NCI-H1436 treated with DMSO at 0.1 percent for 48 hours (cell line): ENCODE measurements at regions not wholly inside any gene's neighbourhood (a gene's known extent, or its start where the extent isn't known, plus 50 kb on each side); places are given as distances from the start of the nearest gene placed in this dataset.

Source experiments
- DNase-seq: peaks from one replicate; lab custom pipeline; 2025; lab: John Stamatoyannopoulos, UW

DNA sequence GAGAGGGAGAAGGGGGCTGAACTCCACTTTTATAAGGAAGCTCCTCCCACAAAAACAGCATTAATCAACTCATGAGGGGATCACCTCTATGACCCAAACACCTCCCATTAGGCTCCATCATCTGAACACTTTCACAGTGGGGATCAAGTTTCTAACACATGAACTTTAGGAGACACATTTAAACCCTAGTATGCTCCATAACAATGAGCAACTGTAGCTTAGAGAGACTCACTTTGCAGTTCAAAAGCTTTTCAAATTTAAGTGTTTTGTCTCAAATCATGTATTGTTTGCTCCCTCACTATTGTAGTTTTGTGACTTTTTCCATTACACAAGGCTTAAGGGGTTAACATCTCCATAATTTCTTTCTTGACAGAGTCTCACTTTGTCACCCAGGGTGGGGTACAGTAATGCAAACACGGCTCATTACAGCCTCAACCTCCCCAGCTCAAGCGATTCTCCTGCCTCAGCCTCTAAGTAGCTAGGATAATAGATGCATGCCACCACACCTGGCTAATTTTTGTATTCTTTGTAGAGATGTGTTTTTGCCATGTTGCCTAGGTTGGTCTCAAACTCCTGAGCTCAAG, 352.7 kb upstream of the CDH20 start:
- DNase-seq = no peak

DNA sequence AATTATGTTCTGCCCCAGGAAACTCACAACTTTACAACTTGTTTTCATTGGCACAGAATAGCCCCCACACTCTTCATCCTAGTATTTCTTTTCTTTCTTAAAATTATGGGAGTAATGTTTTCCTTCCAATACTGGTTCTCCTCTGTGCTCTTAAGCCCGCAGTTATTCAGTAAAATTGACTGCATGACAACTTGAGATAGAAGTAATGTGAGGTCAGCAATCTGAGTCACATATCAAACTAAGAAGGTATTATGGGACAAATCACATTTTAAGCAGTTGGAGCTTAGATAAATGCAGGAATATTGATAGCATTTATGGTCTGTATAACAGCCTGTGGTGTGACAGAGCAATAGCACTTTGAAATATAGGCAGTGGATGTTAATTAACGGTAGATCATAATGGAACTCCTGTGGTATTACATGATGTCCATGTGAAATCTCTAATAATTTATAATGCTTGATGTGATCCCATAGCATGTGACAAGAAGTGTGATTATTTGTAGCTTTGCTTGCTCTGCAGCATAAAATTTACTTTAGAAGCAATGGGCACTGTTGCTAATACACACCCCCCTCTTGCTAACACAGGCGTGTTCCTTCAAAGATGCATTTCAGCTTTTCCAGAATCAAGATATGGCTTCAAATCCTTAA, 351.4 kb upstream of the CDH20 start:
- no peak for DNase-seq

DNA sequence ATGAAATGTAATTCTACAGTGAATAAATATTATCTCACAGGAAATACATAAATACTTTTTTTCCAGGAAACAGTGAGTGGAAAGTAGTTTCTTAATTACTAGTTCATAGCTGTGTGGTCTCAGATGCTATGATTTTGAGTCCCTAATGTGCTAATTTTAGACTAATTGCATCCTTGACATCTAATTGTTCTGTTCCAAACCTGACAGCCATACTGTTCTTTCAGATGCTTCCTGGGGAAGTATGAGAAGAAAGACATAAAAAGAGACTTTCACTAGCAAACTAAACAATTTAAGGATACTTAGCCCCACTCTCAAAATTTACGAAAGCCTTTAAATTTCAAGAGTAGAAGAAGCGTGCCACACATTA, 350.9 kb upstream of the CDH20 start:
- DNase-seq = no peak

DNA sequence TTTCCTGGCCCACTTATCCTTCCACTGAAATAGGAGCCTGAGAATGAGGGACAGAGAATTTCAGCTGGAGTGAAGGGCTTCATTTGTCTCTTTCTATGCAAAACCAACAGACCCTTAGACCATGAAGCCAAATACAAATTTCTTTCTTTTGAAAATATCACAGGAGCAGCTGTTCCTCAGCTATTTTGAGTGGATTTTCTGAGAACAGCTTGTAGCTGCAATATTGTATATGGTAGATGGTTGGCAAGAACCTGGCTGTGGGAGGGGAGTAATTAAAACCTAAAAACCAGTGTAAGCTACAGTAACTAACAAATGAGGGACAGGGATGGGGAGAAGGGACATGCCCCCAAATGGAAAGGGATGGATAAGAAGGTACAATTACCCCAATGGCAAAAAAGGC, 350.3 kb upstream of the CDH20 start:
- no peak for DNase-seq

DNA sequence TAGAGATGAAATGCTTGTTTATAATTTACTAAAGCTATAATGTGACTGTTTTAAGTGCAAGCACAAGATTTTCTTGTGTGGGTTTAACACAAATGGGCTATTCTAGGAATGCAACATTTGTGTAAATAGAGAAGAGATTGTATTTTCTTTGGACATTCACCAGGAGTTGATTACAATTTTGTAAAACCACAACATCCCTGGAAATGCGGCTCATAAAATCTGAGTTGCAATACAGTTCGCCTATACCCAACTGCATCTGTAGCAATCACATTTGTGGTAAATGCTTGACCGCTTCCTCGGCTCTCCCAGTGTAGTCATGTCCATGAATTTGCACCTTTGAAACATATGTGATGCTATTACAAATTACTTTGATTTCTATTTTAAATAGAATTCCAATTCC, 348.7 kb upstream of the CDH20 start:
- no peak for DNase-seq

DNA sequence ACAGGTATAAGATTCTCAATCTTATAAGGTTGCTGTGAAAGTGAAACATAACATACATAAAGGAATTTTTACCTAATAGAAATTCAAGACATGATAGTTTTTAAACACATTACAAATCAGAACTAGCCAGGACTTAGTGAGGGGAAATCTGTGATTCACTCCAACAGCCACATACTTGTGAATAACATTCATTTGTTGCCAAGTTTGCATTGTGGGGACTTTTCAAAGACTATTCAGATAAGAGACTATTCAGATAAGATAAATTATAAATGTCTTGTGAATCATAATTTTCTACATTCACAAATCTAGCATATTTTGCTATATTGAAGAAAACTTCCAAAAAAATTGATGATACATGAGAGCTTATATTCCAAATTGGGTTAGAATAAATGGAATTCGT, 345.3 kb upstream of the CDH20 start:
- DNase-seq = no peak

DNA sequence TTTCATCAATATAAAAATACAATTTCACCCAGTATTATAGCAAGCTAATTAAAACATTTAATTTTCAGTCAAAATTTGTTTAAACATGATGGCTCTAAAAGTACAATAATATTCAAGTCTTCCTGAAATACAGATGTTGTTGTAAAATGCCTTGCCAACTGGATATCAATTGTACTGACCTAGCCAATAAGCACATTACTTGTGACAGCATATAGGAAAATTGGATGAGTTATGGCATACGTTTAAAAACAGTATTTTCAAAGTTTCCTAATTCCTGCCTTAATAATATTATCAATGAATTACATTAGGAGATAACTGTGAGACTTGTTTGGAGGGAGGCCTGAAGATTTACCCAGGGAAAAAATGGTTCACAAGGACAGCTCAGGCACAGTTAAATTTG, 336.9 kb upstream of the CDH20 start:
- no peak for DNase-seq

DNA sequence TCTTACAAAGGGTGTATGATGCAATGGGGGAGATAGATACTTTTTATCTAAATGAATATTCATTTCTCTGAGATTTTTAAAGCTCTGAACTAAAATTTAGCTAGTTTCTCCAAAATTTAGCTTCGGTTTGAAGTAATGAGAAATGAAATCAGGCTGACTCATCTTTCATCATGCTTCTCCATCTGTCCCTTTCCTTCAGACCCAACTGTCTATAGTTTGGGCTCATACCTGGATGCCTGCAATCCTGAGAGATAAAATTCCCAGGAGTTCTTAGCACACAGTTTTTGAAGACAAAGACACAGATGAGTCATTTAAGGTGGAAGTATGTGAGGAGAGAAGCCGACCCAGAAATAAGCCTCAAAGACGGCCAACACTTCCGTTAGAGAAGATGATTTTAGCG, 336.4 kb upstream of the CDH20 start:
- DNase-seq = no peak

DNA sequence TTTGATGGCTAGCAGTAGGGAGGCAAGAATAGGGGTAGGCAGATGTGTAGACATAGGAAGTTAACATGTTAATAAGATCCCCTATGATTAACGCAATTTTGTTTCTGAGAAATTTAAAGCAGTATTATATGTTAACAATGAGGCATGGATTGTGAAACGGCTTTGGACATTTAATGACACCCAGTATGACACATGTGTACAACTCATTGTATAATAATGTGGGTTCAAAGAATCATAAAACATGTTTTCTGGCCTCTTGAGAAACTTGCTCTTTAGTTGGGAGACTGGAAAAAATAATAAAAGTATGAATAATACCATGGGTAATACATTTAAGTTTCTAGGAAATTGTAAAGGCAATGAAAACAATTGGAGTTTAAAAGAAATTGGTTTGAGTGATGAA, 332.1 kb upstream of the CDH20 start:
- DNase-seq = no peak

DNA sequence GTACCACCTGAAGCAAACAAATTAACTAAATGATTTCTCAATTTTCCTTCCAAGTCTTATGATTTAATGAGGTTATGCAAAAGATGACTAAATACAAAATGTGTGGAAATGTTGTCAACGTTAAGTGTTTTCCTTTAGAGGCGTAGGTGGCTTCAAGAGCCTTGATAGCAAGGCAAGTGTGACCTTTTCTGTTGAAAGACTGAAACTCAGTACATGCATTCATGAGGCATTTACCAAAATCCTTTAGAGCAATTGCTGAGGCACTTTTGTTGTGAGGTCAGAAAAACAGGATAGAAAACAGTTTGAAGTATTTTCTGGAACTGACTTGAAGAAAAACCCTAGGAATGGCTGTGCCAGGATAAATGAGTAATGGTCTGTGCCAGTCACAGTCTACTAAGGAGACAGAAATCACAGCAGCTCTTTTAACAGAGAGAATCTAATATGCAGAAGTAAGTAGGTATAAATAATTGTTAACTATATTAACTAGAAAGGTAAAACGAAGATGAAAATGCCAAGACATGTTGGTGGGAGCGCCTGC, 326.5 kb upstream of the CDH20 start:
- DNase-seq = no peak

DNA sequence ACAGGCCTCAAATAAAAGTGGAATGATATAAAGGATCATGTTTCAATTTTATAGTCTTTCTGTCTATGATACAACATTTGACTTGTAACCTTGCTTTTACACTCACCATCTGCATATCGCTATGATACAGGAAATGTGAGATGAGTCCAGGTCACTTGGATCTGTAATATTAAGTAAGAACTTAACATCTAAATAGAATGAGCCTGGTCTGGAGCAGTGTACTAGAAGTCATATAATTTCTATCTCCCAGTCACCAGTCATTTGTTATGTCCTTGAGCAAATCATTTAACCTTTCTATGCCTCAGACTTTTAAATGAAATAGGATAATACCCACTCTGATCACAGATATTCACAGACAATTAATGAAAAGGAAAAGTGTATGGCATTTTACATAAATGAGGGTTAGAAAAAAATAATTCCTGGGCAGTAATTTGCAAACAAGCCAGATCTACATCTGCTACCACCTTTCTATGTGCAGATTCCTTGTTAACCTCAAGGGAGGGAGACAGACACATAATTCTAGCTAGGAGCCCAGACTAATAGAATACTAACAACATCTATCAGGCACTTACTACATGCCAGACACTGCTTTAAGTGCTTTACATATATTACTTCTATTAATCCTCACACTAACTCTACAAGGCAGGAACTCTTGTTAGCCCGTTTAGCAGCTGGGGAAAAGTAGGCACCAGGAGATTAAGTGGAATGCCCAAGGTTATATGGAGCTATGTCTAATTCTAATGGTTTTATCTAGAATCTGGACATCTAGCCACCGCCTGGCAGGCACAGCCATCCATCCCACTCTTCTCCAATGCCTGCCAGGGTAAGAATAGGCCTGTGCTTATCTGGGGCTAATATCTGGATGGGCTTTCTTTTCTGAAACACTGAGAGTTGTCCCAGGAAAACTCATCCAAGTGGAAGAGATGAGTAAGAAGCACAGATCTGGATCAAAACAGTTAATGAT, 313.6 kb upstream of the CDH20 start:
- DNase-seq = no peak

DNA sequence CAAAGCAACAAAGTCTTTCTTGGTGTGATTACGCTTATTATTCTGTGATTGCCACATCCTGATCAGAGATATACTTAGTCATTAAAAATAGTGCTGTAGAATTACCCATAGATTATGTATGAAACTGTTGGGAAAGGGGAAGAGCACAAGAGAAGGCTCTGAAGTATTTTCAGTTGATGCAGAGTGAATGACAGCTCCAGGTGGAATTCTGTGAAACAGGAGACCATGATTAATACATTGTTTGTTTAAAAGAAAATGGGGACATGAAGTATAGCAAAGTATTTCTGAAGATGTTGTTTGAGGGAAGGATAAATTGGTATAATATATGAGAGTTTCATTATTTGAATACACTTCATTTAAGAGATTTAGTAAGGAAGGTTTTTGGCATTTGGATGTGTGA, 307.6 kb upstream of the CDH20 start:
- DNase-seq = no peak

DNA sequence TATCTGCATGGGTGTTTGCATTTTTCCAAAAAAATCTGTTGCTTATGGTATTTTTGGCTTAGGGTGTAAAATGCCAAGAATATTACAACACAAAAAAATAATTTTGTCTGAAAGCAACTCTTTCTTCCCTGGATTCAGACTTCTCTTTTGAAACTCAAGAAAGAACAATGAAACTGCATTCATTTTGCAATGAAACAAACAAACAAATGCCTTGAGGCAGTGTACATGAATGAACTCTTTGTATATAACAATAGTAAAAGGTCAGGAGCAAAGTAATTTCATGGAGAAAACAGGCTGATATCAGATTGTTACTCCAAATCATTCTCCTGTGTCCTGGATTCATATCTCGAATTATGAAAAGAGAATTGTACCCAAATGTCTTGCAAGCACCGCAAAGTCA, 301.6 kb upstream of the CDH20 start:
- DNase-seq = no peak

DNA sequence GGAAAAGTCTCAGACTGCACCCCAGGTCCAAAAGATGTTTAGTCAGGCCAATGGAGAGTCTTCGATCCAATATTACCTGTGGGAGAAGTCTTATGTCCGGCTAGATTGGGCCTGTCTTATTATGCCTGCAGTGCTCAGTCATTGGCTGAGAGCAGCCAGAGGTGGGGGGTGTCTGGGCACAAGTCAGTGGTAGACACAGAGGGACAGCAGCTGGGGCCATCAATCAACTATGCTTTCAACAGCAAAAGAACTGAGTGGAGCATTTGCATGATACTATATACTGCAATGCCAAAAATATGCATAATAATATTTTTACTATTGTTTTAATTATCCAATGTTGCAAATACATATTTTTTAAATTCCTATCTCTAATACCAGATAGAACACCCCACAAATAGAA, 298.6 kb upstream of the CDH20 start:
- DNase-seq = no peak

DNA sequence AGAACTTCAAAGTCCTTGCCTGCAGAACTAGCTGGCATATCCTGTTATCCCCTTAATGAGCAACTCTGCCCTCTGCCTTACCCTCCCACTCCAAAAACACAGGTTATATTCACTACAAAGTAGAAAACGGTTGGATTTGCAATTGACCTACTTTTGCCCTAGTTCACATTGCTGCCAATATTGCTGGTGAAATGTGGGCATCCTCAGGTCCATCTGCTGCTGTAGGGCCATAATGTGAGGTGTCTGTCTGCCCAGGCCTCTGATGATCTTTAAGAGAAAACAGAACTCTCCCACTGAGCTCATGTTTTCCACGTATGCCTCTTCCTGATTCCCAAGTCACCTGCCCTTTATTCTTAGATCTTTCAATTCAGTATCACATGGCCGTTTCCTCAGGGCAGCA, 294.0 kb upstream of the CDH20 start:
- no peak for DNase-seq

DNA sequence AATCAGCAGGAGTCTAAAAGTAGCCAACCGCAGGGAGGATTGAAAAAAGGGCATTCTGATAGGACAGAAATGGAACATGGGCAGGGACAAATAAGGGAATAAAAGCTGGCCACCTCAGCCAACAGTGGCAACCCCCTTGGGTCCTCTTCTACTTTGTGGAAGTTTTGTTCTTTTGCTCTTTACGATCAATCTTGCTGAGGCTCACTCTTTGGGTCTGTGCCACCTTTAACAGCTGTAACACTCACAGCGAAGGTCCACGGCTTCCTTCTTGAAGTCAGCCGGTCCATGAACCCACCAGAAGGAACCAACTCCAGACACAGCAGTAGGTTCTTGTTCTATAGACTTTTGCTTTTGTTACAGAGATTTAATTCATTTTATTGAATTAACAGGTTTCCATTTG, 285.4 kb upstream of the CDH20 start:
- DNase-seq = no peak

DNA sequence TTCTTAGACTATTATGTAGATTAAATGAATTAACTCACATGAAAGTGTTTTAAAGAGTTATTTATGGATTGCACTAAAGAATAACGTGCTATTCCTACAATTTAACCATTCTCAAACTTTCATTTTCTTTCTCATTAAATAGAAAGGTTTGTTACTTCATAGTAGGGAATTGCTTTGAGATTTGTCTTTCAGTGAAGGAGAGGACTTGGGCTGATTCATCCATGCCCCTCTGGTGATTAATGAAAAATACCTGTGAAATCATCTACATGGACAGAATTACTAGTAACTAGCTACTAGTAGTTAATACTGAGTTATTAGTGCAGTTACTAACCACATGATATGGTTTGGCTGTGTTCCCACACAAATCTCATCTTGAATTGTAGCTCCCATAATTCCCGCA, 275.8 kb upstream of the CDH20 start:
- no peak for DNase-seq

DNA sequence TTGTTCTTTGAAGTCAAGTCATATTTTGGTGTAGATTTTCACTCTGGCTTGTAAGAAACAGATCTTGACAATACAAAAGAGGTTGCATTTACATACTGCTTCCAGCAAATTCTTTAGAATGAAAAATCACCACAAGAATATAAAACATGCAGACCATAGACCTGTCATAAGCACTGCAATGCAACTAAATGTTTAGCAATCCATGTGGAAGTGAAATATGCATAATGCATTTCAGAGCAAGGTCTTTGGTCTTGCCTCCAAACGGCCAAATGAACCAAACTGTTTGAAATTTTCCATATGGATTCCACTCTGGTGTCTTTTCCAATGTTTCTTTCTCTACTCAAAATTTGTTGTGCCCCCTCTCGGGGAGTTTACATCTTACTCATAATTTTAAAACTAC, 271.0 kb upstream of the CDH20 start:
- no peak for DNase-seq

DNA sequence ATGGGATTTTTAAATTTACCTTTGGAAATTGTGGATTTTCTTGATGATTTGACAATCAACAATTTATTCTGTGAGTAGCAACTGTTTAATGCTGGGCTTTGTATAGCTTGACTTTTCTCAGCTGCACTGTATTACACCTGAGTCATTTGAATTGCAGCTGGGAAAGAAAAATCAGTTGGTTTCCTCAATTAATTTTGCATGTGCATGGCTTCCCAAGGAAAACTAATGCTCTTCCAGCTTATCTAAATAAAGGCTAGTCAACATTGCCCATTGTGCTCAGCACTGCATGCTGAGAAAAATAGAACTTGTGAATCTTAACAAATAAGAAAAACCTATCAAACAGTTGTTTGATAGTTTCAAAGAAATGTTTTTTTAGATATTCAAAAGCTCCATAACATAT, 268.3 kb upstream of the CDH20 start:
- DNase-seq = no peak

DNA sequence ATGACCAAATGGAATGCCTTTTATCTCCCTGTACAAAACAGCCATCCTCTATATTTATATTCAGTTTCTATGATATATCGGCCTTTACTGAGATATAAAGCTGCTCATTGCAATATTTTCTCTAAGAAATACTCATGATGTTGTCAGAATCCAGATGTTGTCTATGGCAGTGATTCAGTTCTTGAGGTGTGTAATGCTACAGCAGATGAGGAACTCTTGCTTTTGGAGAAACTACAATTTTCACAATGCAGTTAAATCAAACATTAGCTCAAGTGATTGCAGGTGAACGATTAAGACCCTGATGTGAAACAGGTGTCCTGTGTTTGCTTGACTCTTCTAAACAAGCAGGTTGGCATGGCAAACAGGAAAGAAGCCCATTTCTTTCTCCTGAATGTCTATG, 256.2 kb upstream of the CDH20 start:
- DNase-seq = no peak

DNA sequence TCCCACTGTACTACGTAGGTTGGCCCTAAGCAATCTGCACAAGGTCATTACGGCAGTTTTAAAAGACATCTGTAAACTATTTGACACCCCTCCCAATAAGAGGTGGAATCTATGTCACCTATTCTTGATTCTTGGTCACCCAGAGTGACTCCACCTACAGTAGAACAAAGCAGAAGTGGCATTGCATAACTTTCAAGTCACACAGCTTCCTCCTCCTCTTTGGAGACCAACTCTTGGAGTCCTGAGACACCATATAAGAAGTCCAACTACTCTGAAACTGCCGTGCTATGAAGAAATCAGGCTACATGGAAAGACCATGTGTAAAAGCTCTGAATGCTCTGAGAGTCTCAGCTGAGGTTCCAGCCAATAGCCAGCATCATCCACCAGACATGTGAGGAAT, 253.5 kb upstream of the CDH20 start:
- no peak for DNase-seq

DNA sequence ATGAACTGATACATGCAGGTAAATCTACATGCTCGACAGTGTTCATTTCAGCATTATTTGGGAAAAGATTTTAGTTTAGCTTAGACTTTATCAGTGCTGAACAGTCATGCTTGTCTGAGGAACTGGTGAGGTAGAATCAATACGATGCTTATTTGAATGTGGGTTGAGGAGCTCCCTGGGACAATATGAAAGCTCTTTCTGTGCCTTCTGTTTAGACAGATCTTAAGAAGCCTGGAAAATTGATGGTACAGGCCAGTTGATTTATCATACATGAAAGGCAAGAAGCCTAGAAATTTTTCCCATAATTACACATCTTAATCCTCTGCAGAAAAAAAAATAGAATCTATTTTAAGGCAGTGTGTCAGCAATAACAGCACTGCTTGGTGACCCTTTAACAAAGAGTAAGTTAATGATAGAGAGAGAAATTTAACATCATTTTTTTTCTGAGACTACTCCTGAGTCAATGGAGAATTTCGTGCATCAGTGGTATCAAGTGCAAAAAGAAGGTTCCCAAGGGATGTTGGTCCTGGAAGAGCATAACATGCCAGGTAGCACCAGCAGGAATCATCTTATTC, 252.2 kb upstream of the CDH20 start:
- DNase-seq = no peak
